Activated T-helper 2 cell treated with anti-CD3 and anti-CD28 coated beads, Interferon-gamma antibody, Interleukin-2, Interleukin-4, amounts not matched to agents 10 μg/mL and 5 μg/mL and 100 μg/mL, durations not matched to agents 14 hours and 24 hours and 36 hours (primary cell): ENCODE measurements at regions not wholly inside any gene's neighbourhood (a gene's known extent, or its start where the extent isn't known, plus 50 kb on each side); places are given as distances from the start of the nearest gene placed in this dataset.
"Not testable (repeated sequence)": the region's sequence is repeated elsewhere in the genome, so short reads cannot be mapped to it uniquely, and the experiment has no call there.

Source experiments
- DNase-seq: peaks from one replicate; pipeline ENCODE4 v3.0.0; 2021; ENCODE audit warnings: low spot score
- H3K27ac Mint-ChIP-seq: one replicate; pipeline ENCODE4 v1.8.0; 2021; ENCODE audit warnings: mixed read lengths
- H3K27me3 Mint-ChIP-seq: one replicate; pipeline ENCODE4 v1.8.0; 2021; ENCODE audit warnings: low read depth, mixed read lengths
- H3K36me3 Mint-ChIP-seq: one replicate; pipeline ENCODE4 v1.8.0; 2021; ENCODE audit warnings: low read depth, mixed read lengths
- H3K4me1 Mint-ChIP-seq: one replicate; pipeline ENCODE4 v1.8.0; 2021; ENCODE audit warnings: low read depth, mixed read lengths
- H3K4me3 Mint-ChIP-seq: one replicate; pipeline ENCODE4 v1.8.0; 2021; ENCODE audit warnings: low read depth, mild to moderate bottlenecking, moderate library complexity, mixed read lengths
- H3K9me3 Mint-ChIP-seq: one replicate; pipeline ENCODE4 v1.8.0; 2021; ENCODE audit warnings: mixed read lengths
- intact Hi-C: fragments of 100-400 bp; cut with micrococcal nuclease; formaldehyde crosslinking; loops from one replicate; pipeline ENCODE4 v1.15.1; 2023

GRCh38 chr6:113205553-113205952 lies 651.6 kb upstream of the MARCKS start:
- intact Hi-C loops, result no loop called here
- no peaks in the 10 kb centered on the region for H3K27me3 Mint-ChIP-seq
- H3K9me3 Mint-ChIP-seq, result no peaks in the 10 kb centered on the region
- H3K4me1 Mint-ChIP-seq, result no peaks in the 10 kb centered on the region
- no peak overlapping the region for H3K27ac Mint-ChIP-seq
- no peak for DNase-seq
- no peak overlapping the region for H3K4me3 Mint-ChIP-seq
- no peaks in the 10 kb centered on the region for H3K36me3 Mint-ChIP-seq

- no peak for DNase-seq
- no peaks in the 10 kb centered on the region for H3K36me3 Mint-ChIP-seq
- no peaks in the 10 kb centered on the region for H3K27me3 Mint-ChIP-seq
- no peak overlapping the region for H3K4me3 Mint-ChIP-seq
- no peak overlapping the region for H3K27ac Mint-ChIP-seq
- intact Hi-C loops, result no loop called here
- no peaks in the 10 kb centered on the region for H3K4me1 Mint-ChIP-seq
- no peaks in the 10 kb centered on the region for H3K9me3 Mint-ChIP-seq
Measured at GRCh38 chr6:113208726-113209125, 648.4 kb upstream of the MARCKS start.

GRCh38 chr6:113209315-113209714 lies 647.8 kb upstream of the MARCKS start:
- intact Hi-C loops, result no loop called here
- no peaks in the 10 kb centered on the region for H3K27me3 Mint-ChIP-seq
- H3K4me1 Mint-ChIP-seq, result no peaks in the 10 kb centered on the region
- no peak for DNase-seq
- H3K9me3 Mint-ChIP-seq, result no peaks in the 10 kb centered on the region
- no peak overlapping the region for H3K27ac Mint-ChIP-seq
- no peak overlapping the region for H3K4me3 Mint-ChIP-seq
- H3K36me3 Mint-ChIP-seq, result no peaks in the 10 kb centered on the region

- Mint-ChIP-seq H3K36me3 (no peaks in the 10 kb centered on the region), H3K27ac (no peak overlapping the region), H3K4me3 (no peak overlapping the region), H3K9me3 (no peaks in the 10 kb centered on the region), H3K27me3 (no peaks in the 10 kb centered on the region), H3K4me1 (no peaks in the 10 kb centered on the region)
- intact Hi-C loops, result no loop called here
- no peak for DNase-seq
Measured at GRCh38 chr6:113211170-113211569, 646.0 kb upstream of the MARCKS start.

- intact Hi-C loops, result no loop called here
Measured at GRCh38 chr6:113219783-113220182, 637.4 kb upstream of the MARCKS start.

GRCh38 chr6:113220832-113221231 lies 636.3 kb upstream of the MARCKS start:
- no peak overlapping the region for H3K27ac Mint-ChIP-seq
- H3K27me3 Mint-ChIP-seq, result no peaks in the 10 kb centered on the region
- H3K4me1 Mint-ChIP-seq, result no peaks in the 10 kb centered on the region
- H3K4me3 Mint-ChIP-seq, result no peak overlapping the region
- intact Hi-C loops, result no loop called here
- DNase-seq, result no peak
- peaks cover 4% of the 10 kb centered on the region for H3K9me3 Mint-ChIP-seq
- no peaks in the 10 kb centered on the region for H3K36me3 Mint-ChIP-seq

More at GRCh38 chr6:113219783-113220182, 637.4 kb upstream of the MARCKS start:
- H3K4me3 Mint-ChIP-seq, result no peak overlapping the region
- peaks cover 4% of the 10 kb centered on the region for H3K9me3 Mint-ChIP-seq
- no peaks in the 10 kb centered on the region for H3K27me3 Mint-ChIP-seq
- no peak overlapping the region for H3K27ac Mint-ChIP-seq
- no peak for DNase-seq
- H3K36me3 Mint-ChIP-seq, result no peaks in the 10 kb centered on the region
- no peaks in the 10 kb centered on the region for H3K4me1 Mint-ChIP-seq

- Mint-ChIP-seq H3K4me1 (no peaks in the 10 kb centered on the region), H3K36me3 (no peaks in the 10 kb centered on the region), H3K9me3 (peaks cover 4% of the 10 kb centered on the region), H3K27me3 (no peaks in the 10 kb centered on the region), H3K4me3 (no peak overlapping the region), H3K27ac (no peak overlapping the region)
- no peak for DNase-seq
- intact Hi-C loops, result no loop called here
Measured at GRCh38 chr6:113221850-113222249, 635.3 kb upstream of the MARCKS start.

GRCh38 chr6:113246186-113246585 lies 611.0 kb upstream of the MARCKS start:
- Mint-ChIP-seq H3K27me3 (no peaks in the 10 kb centered on the region), H3K9me3 (no peaks in the 10 kb centered on the region), H3K27ac (no peak overlapping the region), H3K4me1 (no peaks in the 10 kb centered on the region), H3K36me3 (no peaks in the 10 kb centered on the region), H3K4me3 (no peak overlapping the region)
- DNase-seq, result no peak
- intact Hi-C loops, result no loop called here

DNA sequence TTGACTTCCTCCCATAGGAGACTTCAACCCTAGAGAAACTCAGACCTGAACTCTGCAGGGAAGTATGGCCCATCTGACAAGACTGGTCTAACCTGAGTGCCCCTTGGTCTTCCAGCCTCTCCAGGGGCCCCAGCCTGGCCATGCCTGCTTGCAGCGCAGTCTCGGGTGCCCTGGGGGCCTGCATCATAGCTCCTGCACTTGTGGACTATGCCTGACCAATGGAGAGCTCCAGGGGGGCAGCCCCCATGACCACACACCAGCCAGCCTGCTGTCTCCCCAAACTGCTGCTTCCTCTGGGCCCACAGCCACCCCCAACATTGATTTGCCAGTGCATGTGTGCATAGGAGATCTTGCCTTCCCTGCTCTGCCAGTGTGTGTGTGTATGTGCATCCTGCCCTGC lies 608.6 kb upstream of the MARCKS start:
- Mint-ChIP-seq H3K9me3 (no peaks in the 10 kb centered on the region), H3K36me3 (no peaks in the 10 kb centered on the region), H3K27me3 (no peaks in the 10 kb centered on the region), H3K27ac (no peak overlapping the region), H3K4me3 (no peak overlapping the region), H3K4me1 (no peaks in the 10 kb centered on the region)
- DNase-seq, result no peak
- intact Hi-C loops, result no loop called here

DNA sequence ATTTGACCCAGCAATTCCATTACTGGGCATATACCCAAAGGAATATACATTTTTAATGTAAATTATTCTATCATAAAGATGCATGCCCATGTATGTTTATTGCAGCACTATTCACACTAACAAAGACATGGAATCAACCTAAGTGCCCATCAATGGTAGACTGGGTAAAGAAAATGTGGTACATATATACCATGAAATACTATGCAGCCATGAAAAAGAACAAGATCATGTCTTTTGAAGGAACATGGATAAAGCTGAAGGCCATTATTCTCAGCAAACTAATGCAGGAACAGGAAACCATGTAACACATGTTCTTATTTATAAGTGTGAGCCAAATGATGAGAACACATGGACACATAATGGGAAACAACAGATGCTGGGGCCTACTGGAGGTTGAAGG lies 603.0 kb upstream of the MARCKS start:
- H3K4me3 Mint-ChIP-seq, H3K9me3 Mint-ChIP-seq, intact Hi-C loops, H3K27ac Mint-ChIP-seq, DNase-seq, H3K27me3 Mint-ChIP-seq, H3K4me1 Mint-ChIP-seq, H3K36me3 Mint-ChIP-seq: not testable (repeated sequence)

DNA sequence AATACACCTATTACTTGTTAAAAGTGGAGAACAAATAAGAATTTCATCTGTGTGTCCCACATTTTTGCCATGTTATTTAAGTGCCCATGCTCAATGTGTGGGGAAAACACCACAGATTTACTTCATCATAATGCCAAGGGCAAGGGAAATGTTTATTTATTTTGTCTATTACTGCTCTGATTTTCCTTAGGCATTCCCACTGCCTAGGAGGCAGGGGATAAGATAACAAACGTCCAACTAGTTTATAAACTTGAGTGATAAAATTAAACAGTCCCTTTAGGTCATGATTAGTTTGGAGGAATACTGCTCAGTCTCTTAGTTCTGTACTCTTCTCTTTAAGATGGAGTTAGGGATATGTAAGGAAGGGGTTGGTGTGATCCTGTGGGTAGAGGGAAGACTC lies 598.4 kb upstream of the MARCKS start:
- Mint-ChIP-seq H3K9me3 (peaks cover 6% of the 10 kb centered on the region), H3K27me3 (no peaks in the 10 kb centered on the region), H3K36me3 (no peaks in the 10 kb centered on the region), H3K4me1 (no peaks in the 10 kb centered on the region), H3K27ac (no peak overlapping the region), H3K4me3 (no peak overlapping the region)
- DNase-seq, result no peak
- intact Hi-C loops, result no loop called here

- intact Hi-C loops, result no loop called here
- Mint-ChIP-seq H3K36me3 (no peaks in the 10 kb centered on the region), H3K27ac (no peak overlapping the region), H3K9me3 (peaks cover 27% of the 10 kb centered on the region), H3K27me3 (no peaks in the 10 kb centered on the region), H3K4me1 (no peaks in the 10 kb centered on the region), H3K4me3 (no peak overlapping the region)
- DNase-seq, result no peak
Measured at GRCh38 chr6:113271437-113271836, 585.7 kb upstream of the MARCKS start.

GRCh38 chr6:113276601-113277000 lies 580.5 kb upstream of the MARCKS start:
- H3K9me3 Mint-ChIP-seq, result no peaks in the 10 kb centered on the region
- H3K4me1 Mint-ChIP-seq, result no peaks in the 10 kb centered on the region
- no peaks in the 10 kb centered on the region for H3K36me3 Mint-ChIP-seq
- H3K27ac Mint-ChIP-seq, result no peak overlapping the region
- H3K27me3 Mint-ChIP-seq, result no peaks in the 10 kb centered on the region
- no peak for DNase-seq
- no peak overlapping the region for H3K4me3 Mint-ChIP-seq
- intact Hi-C loops, result no loop called here

DNA sequence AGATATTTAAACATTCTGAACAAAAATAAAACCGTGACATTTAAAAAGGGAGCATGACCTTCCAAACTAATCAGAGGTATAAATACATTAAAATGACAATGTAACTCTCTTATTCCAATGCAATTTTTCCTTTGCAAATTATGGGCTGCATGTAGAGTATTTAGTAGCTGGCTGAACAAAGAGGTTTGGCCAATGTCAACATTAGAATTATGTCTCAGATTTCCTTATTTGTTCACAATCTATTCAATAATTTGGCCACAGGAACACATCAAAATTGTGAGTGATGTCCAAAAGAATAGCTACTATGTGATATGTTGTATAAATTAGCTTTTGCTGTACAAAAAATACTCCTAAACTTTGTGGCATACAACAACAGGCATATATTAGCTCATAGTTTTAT lies 580.0 kb upstream of the MARCKS start:
- no peaks in the 10 kb centered on the region for H3K9me3 Mint-ChIP-seq

More for the DNA sequence above, 580.0 kb upstream of the MARCKS start:
- H3K27ac Mint-ChIP-seq, result no peak overlapping the region
- intact Hi-C loops, result no loop called here
- DNase-seq, result no peak
- no peak overlapping the region for H3K4me3 Mint-ChIP-seq
- no peaks in the 10 kb centered on the region for H3K4me1 Mint-ChIP-seq
- no peaks in the 10 kb centered on the region for H3K36me3 Mint-ChIP-seq
- H3K27me3 Mint-ChIP-seq, result no peaks in the 10 kb centered on the region
